ENCODE measurements at regions not wholly inside any gene's neighbourhood (a gene's known extent, or its start where the extent isn't known, plus 50 kb on each side); places are given as distances from the start of the nearest gene placed in this dataset.

GRCh38 chr6:168182908-168183612, 104.0 kb upstream of the FRMD1 start:
- peak in 1 of 2 donors; percentile 76 for DNase-seq (ENCODE audit: low spot score in 2 of 2)
- no peak for TF ChIP-seq POLR2A (IDR thresholded peaks at IDR 0.05)
- TF ChIP-seq CTCF (IDR thresholded peaks at IDR 0.05), result no peak
- no peak overlapping the region for H3K4me3 ChIP-seq (ENCODE audit: low read depth, poor library complexity, severe bottlenecking)
- WGBS, 2 donors, result 81 to 89% methylated on average over 22 of the region's 22 CpGs
- intact Hi-C loops (cut with DNase I; ENCODE audit: low total_unique reads), result no loop called here

GRCh38 chr6:168182366-168182765, 103.4 kb upstream of the FRMD1 start:
- intact Hi-C loops (cut with DNase I; ENCODE audit: low total_unique reads), result no loop called here
- WGBS, 2 donors, result 75 to 88% methylated on average over 8 of the region's 8 CpGs
- H3K4me3 ChIP-seq (ENCODE audit: low read depth, poor library complexity, severe bottlenecking), result no peak overlapping the region
- TF ChIP-seq CTCF (IDR thresholded peaks at IDR 0.05), result no peak
- TF ChIP-seq POLR2A (IDR thresholded peaks at IDR 0.05), result no peak
- DNase-seq (ENCODE audit: low spot score in 2 of 2), result peak in 1 of 2 donors; percentile 62

GRCh38 chr6:168181876-168182275, 102.9 kb upstream of the FRMD1 start:
- H3K4me3 ChIP-seq (ENCODE audit: low read depth, poor library complexity, severe bottlenecking), result no peak overlapping the region
- peak in 1 of 2 donors; percentile 75 for DNase-seq (ENCODE audit: low spot score in 2 of 2)
- intact Hi-C loops (cut with DNase I; ENCODE audit: low total_unique reads), result no loop called here
- TF ChIP-seq POLR2A (IDR thresholded peaks at IDR 0.05) (no peak), CTCF (IDR thresholded peaks at IDR 0.05) (no peak)
- WGBS, 2 donors, result 90% methylated on average over 11 of the region's 11 CpGs

- TF ChIP-seq POLR2A (IDR thresholded peaks at IDR 0.05) (no peak), CTCF (IDR thresholded peaks at IDR 0.05) (no peak)
These were observed 102.3 kb upstream of the FRMD1 start for GRCh38 chr6:168181316-168181715.

GRCh38 chr6:168180548-168181011, 101.6 kb upstream of the FRMD1 start:
- DNase-seq (ENCODE audit: low spot score in 2 of 2), result peak in 1 of 2 donors; percentile 60
- intact Hi-C loops (cut with DNase I; ENCODE audit: low total_unique reads), result no loop called here
- no peak overlapping the region for H3K4me3 ChIP-seq (ENCODE audit: low read depth, poor library complexity, severe bottlenecking)
- WGBS, 2 donors, result 73 to 90% methylated on average over 19 of the region's 19 CpGs
- TF ChIP-seq POLR2A (IDR thresholded peaks at IDR 0.05), result no peak
- TF ChIP-seq CTCF (IDR thresholded peaks at IDR 0.05), result no peak

More at GRCh38 chr6:168181316-168181715, 102.3 kb upstream of the FRMD1 start:
- intact Hi-C loops (cut with DNase I; ENCODE audit: low total_unique reads), result no loop called here
- peak in 1 of 2 donors; percentile 66 for DNase-seq (ENCODE audit: low spot score in 2 of 2)
- no peak overlapping the region for H3K4me3 ChIP-seq (ENCODE audit: low read depth, poor library complexity, severe bottlenecking)
- 91 to 92% methylated on average over 6 of the region's 6 CpGs for WGBS, 2 donors

Measured in lower leg skin (tissue), 4 donors.